ENCODE measurements at regions not wholly inside any gene's neighbourhood (a gene's known extent, or its start where the extent isn't known, plus 50 kb on each side); places are given as distances from the start of the nearest gene placed in this dataset.

GRCh38 chr14:76675046-76675445, 86.2 kb upstream of the VASH1 start:
- Histone ChIP-seq H3K9me3 (no peaks in the 10 kb centered on the region), H3K4me3 (no peak overlapping the region), H3K36me3 (no peaks in the 10 kb centered on the region), H3K27me3 (no peaks in the 10 kb centered on the region), H3K4me1 (no peaks in the 10 kb centered on the region), H3K27ac (no peak overlapping the region)
- TF ChIP-seq CTCF (IDR thresholded peaks at IDR 0.05), result no peak
- DNase-seq, result no peak
- intact Hi-C loops (cut with DNase I), result no loop called here
- no peak for ATAC-seq

- Histone ChIP-seq H3K27ac (no peak overlapping the region), H3K4me1 (no peaks in the 10 kb centered on the region), H3K36me3 (no peaks in the 10 kb centered on the region), H3K4me3 (no peak overlapping the region), H3K27me3 (no peaks in the 10 kb centered on the region), H3K9me3 (peaks cover 0 to 14% of the 10 kb centered on the region in 2 donors)
- no peak for TF ChIP-seq CTCF (IDR thresholded peaks at IDR 0.05)
- no peak for DNase-seq
- ATAC-seq, result no peak
- intact Hi-C loops (cut with DNase I), result no loop called here
These were observed 84.7 kb upstream of the VASH1 start for GRCh38 chr14:76676539-76676938.

- Histone ChIP-seq H3K9me3 (peaks cover 0 to 23% of the 10 kb centered on the region in 2 donors), H3K4me1 (no peaks in the 10 kb centered on the region), H3K4me3 (no peak overlapping the region), H3K27me3 (no peaks in the 10 kb centered on the region), H3K27ac (no peak overlapping the region), H3K36me3 (no peaks in the 10 kb centered on the region)
- DNase-seq (no peak), ATAC-seq (no peak)
- intact Hi-C loops (cut with DNase I), result no loop called here
- no peak for TF ChIP-seq CTCF (IDR thresholded peaks at IDR 0.05)
These were observed 83.6 kb upstream of the VASH1 start for GRCh38 chr14:76677534-76678145.

GRCh38 chr14:76678244-76678800, 82.9 kb upstream of the VASH1 start:
- Histone ChIP-seq H3K27me3 (no peaks in the 10 kb centered on the region), H3K4me3 (no peak overlapping the region), H3K36me3 (no peaks in the 10 kb centered on the region), H3K9me3 (peaks cover 0 to 30% of the 10 kb centered on the region in 2 donors), H3K4me1 (no peaks in the 10 kb centered on the region), H3K27ac (no peak overlapping the region)
- no peak for ATAC-seq
- intact Hi-C loops (cut with DNase I), result no loop called here
- no peak for TF ChIP-seq CTCF (IDR thresholded peaks at IDR 0.05)
- no peak for DNase-seq

- ATAC-seq (no peak), DNase-seq (no peak)
- Histone ChIP-seq H3K9me3 (peaks cover 0 to 40% of the 10 kb centered on the region in 2 donors), H3K27me3 (no peaks in the 10 kb centered on the region), H3K27ac (no peak overlapping the region), H3K4me1 (no peaks in the 10 kb centered on the region), H3K4me3 (no peak overlapping the region), H3K36me3 (no peaks in the 10 kb centered on the region)
- intact Hi-C loops (cut with DNase I), result no loop called here
- no peak for TF ChIP-seq CTCF (IDR thresholded peaks at IDR 0.05)
These were observed 78.9 kb upstream of the VASH1 start for GRCh38 chr14:76682367-76682766.

Measured in left lung (tissue), 4 donors.